ENCODE measurements at regions not wholly inside any gene's neighbourhood (a gene's known extent, or its start where the extent isn't known, plus 50 kb on each side); places are given as distances from the start of the nearest gene placed in this dataset.

DNA sequence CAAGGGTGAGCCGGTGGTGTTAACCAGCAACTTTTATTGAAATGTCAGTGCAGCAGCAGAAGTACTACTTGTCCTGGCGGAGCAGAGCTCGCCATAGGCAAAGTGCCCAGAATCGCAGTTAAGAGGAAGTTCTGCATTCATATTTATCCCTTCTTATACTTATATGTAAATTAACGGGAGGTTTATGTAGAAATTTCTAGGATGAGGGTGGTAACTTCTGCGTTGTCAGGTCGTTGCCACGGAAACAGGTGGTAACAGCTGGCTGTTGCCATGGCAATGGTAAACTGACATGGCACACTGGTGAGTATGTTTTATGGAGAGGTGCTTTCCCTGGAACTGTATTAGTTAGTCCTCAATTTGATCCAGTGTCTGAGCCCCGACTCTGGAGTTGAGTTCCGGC, 2494.9 kb upstream of the PCDH20 start (continued):
- TF ChIP-seq, protein P1, sequence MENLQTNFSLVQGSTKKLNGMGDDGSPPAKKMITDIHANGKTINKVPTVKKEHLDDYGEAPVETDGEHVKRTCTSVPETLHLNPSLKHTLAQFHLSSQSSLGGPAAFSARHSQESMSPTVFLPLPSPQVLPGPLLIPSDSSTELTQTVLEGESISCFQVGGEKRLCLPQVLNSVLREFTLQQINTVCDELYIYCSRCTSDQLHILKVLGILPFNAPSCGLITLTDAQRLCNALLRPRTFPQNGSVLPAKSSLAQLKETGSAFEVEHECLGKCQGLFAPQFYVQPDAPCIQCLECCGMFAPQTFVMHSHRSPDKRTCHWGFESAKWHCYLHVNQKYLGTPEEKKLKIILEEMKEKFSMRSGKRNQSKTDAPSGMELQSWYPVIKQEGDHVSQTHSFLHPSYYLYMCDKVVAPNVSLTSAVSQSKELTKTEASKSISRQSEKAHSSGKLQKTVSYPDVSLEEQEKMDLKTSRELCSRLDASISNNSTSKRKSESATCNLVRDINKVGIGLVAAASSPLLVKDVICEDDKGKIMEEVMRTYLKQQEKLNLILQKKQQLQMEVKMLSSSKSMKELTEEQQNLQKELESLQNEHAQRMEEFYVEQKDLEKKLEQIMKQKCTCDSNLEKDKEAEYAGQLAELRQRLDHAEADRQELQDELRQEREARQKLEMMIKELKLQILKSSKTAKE (CRISPR knock-in tag; IDR thresholded peaks at IDR 0.05; ENCODE audit: borderline replicate concordance) = no peak
- no peak for TF ChIP-seq NCOR1 (IDR thresholded peaks at IDR 0.05; ENCODE audit: borderline replicate concordance, low read length)

DNA sequence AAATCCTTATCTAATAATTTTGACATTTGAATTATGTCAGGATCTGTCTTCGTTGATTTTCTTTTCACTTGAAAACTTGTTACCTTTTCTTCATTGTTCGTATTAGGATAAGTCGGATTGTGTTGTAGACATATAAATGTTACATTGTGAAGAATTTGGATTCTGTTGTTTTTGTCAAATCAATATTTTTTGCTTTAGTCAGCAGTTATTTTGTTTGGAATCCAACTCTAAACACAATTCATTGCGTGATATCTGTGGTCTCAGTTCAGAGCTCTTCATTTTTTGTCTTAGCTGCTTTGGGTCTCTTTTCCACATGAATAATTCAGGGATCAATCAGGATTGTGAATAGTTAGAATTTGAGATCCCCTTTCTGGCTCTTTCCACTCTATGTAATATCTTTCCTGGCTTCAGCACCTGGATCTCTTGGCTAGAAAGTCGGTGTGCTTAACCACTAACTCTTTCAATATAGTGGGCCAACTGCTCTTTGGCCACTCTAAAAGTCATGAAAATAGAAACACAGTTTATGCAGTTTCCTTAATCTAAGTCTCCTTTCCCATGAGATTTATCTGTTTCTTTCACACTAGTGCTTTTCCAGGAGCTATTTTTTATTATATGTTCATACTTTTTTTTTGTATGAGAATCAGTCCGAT, 2494.2 kb upstream of the PCDH20 start:
- BruUV-seq (replicated peaks) = no TSS peak
- Histone ChIP-seq H4K20me1 (ENCODE audit: insufficient read depth, low read length) (no peaks in the 10 kb centered on the region), H3K9me3 (ENCODE audit: low read length) (no peaks in the 10 kb centered on the region), H3K4me2 (ENCODE audit: low read depth, low read length) (no peak overlapping the region), H3K79me2 (ENCODE audit: insufficient read depth, low read length) (no peaks in the 10 kb centered on the region), H3K27ac (ENCODE audit: extremely low read length, insufficient read depth, low read length) (no peak overlapping the region), H2AFZ (ENCODE audit: low read length) (no peak overlapping the region), H3K27me3 (ENCODE audit: control insufficient read depth in 1 of 2, insufficient read depth in 2 of 2, low read length in 2 of 2) (peaks cover 0 to 5% of the 10 kb centered on the region in 2 experiments; a peak in 1 of 5 replicates), H3K4me3 (replicated peaks in 1 of 3; ENCODE audit: insufficient read depth in 1 of 3, low read depth in 2 of 3, low read length in 3 of 3) (no peak overlapping the region), H3K36me3 (replicated peaks in 1 of 2; ENCODE audit: control insufficient read depth in 1 of 2, insufficient read depth in 2 of 2, low read length in 2 of 2) (no peaks in the 10 kb centered on the region), H3K4me1 (ENCODE audit: insufficient read depth, low read length) (no peaks in the 10 kb centered on the region), H3K9ac (ENCODE audit: insufficient read depth, low read depth, low read length) (no peak overlapping the region)
- DNase-seq (ENCODE audit: low spot score) = no peak
- WGBS (ENCODE audit: low lambda C conversion rate) = 21% methylated on average over 6 of the region's 6 CpGs
- ATAC-seq = no peak
- no peak for FAIRE-seq
- no peak for TF ChIP-seq ZNF10 (CRISPR knock-in tag; IDR thresholded peaks at IDR 0.05; ENCODE audit: borderline replicate concordance, low read depth)
- no peak for TF ChIP-seq KDM3A (CRISPR knock-in tag; IDR thresholded peaks at IDR 0.05; ENCODE audit: low read depth)
- no peak for TF ChIP-seq GFI1 (CRISPR knock-in tag; IDR thresholded peaks at IDR 0.05; ENCODE audit: borderline replicate concordance)
- TF ChIP-seq NR2F6 (IDR thresholded peaks at IDR 0.05) = no peak
- TF ChIP-seq NR2F6 (CRISPR knock-in tag; IDR thresholded peaks at IDR 0.05) = no peak
- TF ChIP-seq, protein P2, sequence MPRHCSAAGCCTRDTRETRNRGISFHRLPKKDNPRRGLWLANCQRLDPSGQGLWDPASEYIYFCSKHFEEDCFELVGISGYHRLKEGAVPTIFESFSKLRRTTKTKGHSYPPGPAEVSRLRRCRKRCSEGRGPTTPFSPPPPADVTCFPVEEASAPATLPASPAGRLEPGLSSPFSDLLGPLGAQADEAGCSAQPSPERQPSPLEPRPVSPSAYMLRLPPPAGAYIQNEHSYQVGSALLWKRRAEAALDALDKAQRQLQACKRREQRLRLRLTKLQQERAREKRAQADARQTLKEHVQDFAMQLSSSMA (CRISPR knock-in tag; IDR thresholded peaks at IDR 0.05) = no peak
- TF ChIP-seq SIN3B (IDR thresholded peaks at IDR 0.05; ENCODE audit: low read length) = no peak
- TF ChIP-seq ZNF30 (CRISPR knock-in tag; IDR thresholded peaks at IDR 0.05) = no peak
- TF ChIP-seq MAFK (conservative IDR thresholded peaks at IDR 0.05 in 1 of 2, IDR thresholded peaks at IDR 0.05 in 1 of 2; ENCODE audit: low read length in 2 of 2) = peak; percentile 96 to 99
- peak; percentile 98 for TF ChIP-seq MAFF (IDR thresholded peaks at IDR 0.05; ENCODE audit: low read depth, low read length)
- CTCF ChIA-PET (ENCODE audit: low intra/inter-chr PET ratio, low total read pairs) = no interaction called here
- in situ Hi-C loops (cut with HindIII; ENCODE audit: extremely low pct_ligation_motif_present, low pct_unique_long_range_greater_than_20kb) (no loop called here), intact Hi-C loops (cut with micrococcal nuclease; ENCODE audit: unreplicated experiment) (no loop called here)
- POLR2A ChIA-PET = no interaction called here
